ENCODE measurements at regions not wholly inside any gene's neighbourhood (a gene's known extent, or its start where the extent isn't known, plus 50 kb on each side); places are given as distances from the start of the nearest gene placed in this dataset.

DNA sequence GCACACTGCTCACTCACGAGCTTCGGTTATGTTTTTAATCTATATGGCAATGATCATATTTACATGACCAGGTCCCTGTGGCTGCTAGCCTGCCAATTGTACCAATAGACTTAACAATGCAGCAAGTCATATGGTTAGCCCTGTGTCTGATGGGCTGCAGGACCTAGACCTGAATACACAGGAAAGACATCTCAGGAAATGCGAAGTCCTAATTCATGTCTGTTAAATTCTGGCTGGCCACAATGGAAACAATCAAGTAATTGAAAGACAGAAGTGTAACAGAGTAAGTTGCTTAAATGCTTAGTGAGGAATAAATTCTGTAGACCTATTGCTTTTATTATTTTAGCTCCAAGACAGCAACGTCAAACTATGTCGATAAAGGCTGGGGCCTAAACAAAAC is 112.4 kb upstream of the FZD8 start:
- Histone ChIP-seq H3K36me3 (ENCODE audit: insufficient read depth, insufficient read length, low read length) (no peaks in the 10 kb centered on the region), H3K4me1 (ENCODE audit: insufficient read depth, insufficient read length) (no peaks in the 10 kb centered on the region), H3K9ac (ENCODE audit: insufficient read length, low read depth) (no peak overlapping the region), H3K9me3 (ENCODE audit: insufficient read depth, low read length) (no peaks in the 10 kb centered on the region; the same call in none of the 2 replicates), H3K27me3 (ENCODE audit: insufficient read depth, insufficient read length) (no peaks in the 10 kb centered on the region), H3K4me3 (ENCODE audit: insufficient read length, low read depth) (no peak overlapping the region)
- no peak for DNase-seq (ENCODE audit: low read depth, low spot score)
- TF ChIP-seq SUZ12 (IDR thresholded peaks at IDR 0.05; ENCODE audit: extremely low read depth, insufficient read depth, insufficient read length), result no peak
- no peak for TF ChIP-seq YY1 (IDR thresholded peaks at IDR 0.05; ENCODE audit: insufficient read depth, insufficient read length)
- no peak for TF ChIP-seq ZNF274 (IDR thresholded peaks at IDR 0.05; ENCODE audit: low read depth, low read length)

DNA sequence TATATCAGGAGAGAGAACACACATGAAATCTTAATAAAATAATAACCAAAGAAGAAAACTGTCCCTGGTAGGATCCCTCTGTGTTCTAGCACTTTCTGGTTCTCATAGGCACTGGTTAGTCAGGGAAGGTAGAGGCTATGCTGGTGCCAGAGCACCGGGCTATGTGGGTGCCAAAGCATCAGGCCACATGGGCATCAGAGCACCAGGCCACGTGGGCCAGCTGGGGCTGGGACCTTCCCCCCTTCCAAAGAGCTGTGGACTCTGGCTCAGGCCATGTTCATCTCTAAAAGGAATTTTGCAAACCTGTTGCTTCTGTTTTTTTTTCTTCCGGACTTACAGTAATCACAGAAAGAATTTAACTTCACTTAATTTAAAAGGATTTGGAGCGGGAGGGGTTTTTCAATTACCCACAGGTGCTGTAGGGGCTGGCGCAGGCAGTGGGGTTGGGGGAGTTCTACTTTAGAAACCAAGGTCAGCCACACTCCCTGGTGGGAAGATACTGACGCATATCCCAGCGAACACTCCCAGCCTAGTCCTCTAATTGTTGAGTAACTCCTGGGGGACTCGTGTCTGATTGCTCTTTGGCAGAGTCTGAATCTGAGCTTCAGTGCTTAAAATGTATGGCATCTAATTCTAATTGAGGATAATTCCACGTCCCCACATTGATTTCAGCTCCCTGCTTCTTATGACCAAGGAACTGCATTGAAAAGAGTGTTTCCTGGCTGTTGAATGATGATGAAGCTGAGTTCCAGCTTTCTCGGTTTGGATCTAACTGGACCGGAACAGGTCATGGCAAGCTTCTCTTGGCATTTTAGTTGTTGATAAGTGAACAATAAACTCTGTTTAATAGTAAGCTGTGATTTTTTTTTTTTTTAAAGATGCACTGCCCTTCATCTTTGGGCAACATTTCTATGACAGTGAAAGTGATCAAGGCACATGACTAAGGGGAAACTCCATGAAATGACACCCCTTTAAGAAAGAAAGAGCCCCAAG is 110.7 kb upstream of the FZD8 start:
- Histone ChIP-seq H3K9ac (ENCODE audit: insufficient read length, low read depth) (no peak overlapping the region), H3K4me1 (ENCODE audit: insufficient read depth, insufficient read length) (no peaks in the 10 kb centered on the region), H3K27me3 (ENCODE audit: insufficient read depth, insufficient read length) (no peaks in the 10 kb centered on the region), H3K9me3 (ENCODE audit: insufficient read depth, low read length) (no peaks in the 10 kb centered on the region), H3K36me3 (ENCODE audit: insufficient read depth, insufficient read length, low read length) (no peaks in the 10 kb centered on the region), H3K4me3 (ENCODE audit: insufficient read length, low read depth) (no peak overlapping the region)
- DNase-seq (ENCODE audit: low read depth, low spot score), result no peak
- TF ChIP-seq YY1 (IDR thresholded peaks at IDR 0.05; ENCODE audit: insufficient read depth, insufficient read length) (no peak), SUZ12 (IDR thresholded peaks at IDR 0.05; ENCODE audit: extremely low read depth, insufficient read depth, insufficient read length) (no peak), ZNF274 (IDR thresholded peaks at IDR 0.05; ENCODE audit: low read depth, low read length) (no peak)

- no peaks in the 10 kb centered on the region for H3K4me1 ChIP-seq (ENCODE audit: insufficient read depth, insufficient read length)
- H3K9me3 ChIP-seq (ENCODE audit: insufficient read depth, low read length), result no peaks in the 10 kb centered on the region
- H3K36me3 ChIP-seq (ENCODE audit: insufficient read depth, insufficient read length, low read length), result no peaks in the 10 kb centered on the region
- H3K4me3 ChIP-seq (ENCODE audit: insufficient read length, low read depth), result no peak overlapping the region
- no peak for DNase-seq (ENCODE audit: low read depth, low spot score)
- H3K9ac ChIP-seq (ENCODE audit: insufficient read length, low read depth), result no peak overlapping the region
- TF ChIP-seq SUZ12 (IDR thresholded peaks at IDR 0.05; ENCODE audit: extremely low read depth, insufficient read depth, insufficient read length), result no peak
- no peak for TF ChIP-seq ZNF274 (IDR thresholded peaks at IDR 0.05; ENCODE audit: low read depth, low read length)
- TF ChIP-seq YY1 (IDR thresholded peaks at IDR 0.05; ENCODE audit: insufficient read depth, insufficient read length), result no peak
- no peaks in the 10 kb centered on the region for H3K27me3 ChIP-seq (ENCODE audit: insufficient read depth, insufficient read length)
Observed at GRCh38 chr10:35751347-35751746, 109.3 kb upstream of the FZD8 start.

- no peak for TF ChIP-seq ZNF274 (IDR thresholded peaks at IDR 0.05; ENCODE audit: low read depth, low read length)
- no peak for TF ChIP-seq SUZ12 (IDR thresholded peaks at IDR 0.05; ENCODE audit: extremely low read depth, insufficient read depth, insufficient read length)
- no peak for TF ChIP-seq YY1 (IDR thresholded peaks at IDR 0.05; ENCODE audit: insufficient read depth, insufficient read length)
Observed at GRCh38 chr10:35749230-35749629, 107.1 kb upstream of the FZD8 start.

GRCh38 chr10:35745617-35746403 is 103.7 kb upstream of the FZD8 start:
- H3K9me3 ChIP-seq (ENCODE audit: insufficient read depth, low read length), result no peaks in the 10 kb centered on the region
- H3K36me3 ChIP-seq (ENCODE audit: insufficient read depth, insufficient read length, low read length), result no peaks in the 10 kb centered on the region
- H3K4me3 ChIP-seq (ENCODE audit: insufficient read length, low read depth), result no peak overlapping the region
- H3K27me3 ChIP-seq (ENCODE audit: insufficient read depth, insufficient read length), result no peaks in the 10 kb centered on the region
- TF ChIP-seq SUZ12 (IDR thresholded peaks at IDR 0.05; ENCODE audit: extremely low read depth, insufficient read depth, insufficient read length) (no peak), YY1 (IDR thresholded peaks at IDR 0.05; ENCODE audit: insufficient read depth, insufficient read length) (no peak), ZNF274 (IDR thresholded peaks at IDR 0.05; ENCODE audit: low read depth, low read length) (no peak)
- no peak for DNase-seq (ENCODE audit: low read depth, low spot score)
- H3K4me1 ChIP-seq (ENCODE audit: insufficient read depth, insufficient read length), result no peaks in the 10 kb centered on the region
- no peak overlapping the region for H3K9ac ChIP-seq (ENCODE audit: insufficient read length, low read depth)

More at GRCh38 chr10:35749230-35749629, 107.1 kb upstream of the FZD8 start:
- no peak overlapping the region for H3K4me3 ChIP-seq (ENCODE audit: insufficient read length, low read depth)
- no peaks in the 10 kb centered on the region for H3K27me3 ChIP-seq (ENCODE audit: insufficient read depth, insufficient read length)
- no peak overlapping the region for H3K9ac ChIP-seq (ENCODE audit: insufficient read length, low read depth)
- H3K9me3 ChIP-seq (ENCODE audit: insufficient read depth, low read length), result no peaks in the 10 kb centered on the region
- H3K4me1 ChIP-seq (ENCODE audit: insufficient read depth, insufficient read length), result no peaks in the 10 kb centered on the region
- DNase-seq (ENCODE audit: low read depth, low spot score), result no peak
- H3K36me3 ChIP-seq (ENCODE audit: insufficient read depth, insufficient read length, low read length), result no peaks in the 10 kb centered on the region

DNA sequence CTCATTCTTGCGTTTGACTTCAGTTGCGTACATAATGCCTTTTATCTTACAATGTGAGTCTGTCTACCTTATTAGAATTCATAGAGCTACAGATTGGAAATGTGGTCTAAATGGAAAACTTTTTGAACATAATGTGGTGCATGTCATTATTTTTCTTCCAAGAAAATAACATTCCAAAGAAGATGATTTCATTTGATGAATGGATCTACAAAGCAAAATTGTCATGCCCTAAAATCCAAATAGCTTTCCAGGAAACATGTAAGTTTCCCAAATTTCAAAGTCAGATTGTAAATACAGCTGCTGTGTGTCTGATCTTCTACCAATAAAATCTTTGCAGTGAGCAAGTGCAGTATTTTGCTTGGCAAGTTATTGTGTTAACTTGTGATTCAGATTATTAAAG is 101.8 kb upstream of the FZD8 start:
- Histone ChIP-seq H3K9ac (ENCODE audit: insufficient read length, low read depth) (no peak overlapping the region), H3K9me3 (ENCODE audit: insufficient read depth, low read length) (no peaks in the 10 kb centered on the region), H3K4me3 (ENCODE audit: insufficient read length, low read depth) (no peak overlapping the region), H3K36me3 (ENCODE audit: insufficient read depth, insufficient read length, low read length) (no peaks in the 10 kb centered on the region), H3K27me3 (ENCODE audit: insufficient read depth, insufficient read length) (no peaks in the 10 kb centered on the region), H3K4me1 (ENCODE audit: insufficient read depth, insufficient read length) (no peaks in the 10 kb centered on the region)
- DNase-seq (ENCODE audit: low read depth, low spot score), result no peak
- TF ChIP-seq YY1 (IDR thresholded peaks at IDR 0.05; ENCODE audit: insufficient read depth, insufficient read length), result no peak
- TF ChIP-seq SUZ12 (IDR thresholded peaks at IDR 0.05; ENCODE audit: extremely low read depth, insufficient read depth, insufficient read length), result no peak

- Histone ChIP-seq H3K9ac (ENCODE audit: insufficient read length, low read depth) (no peak overlapping the region), H3K36me3 (ENCODE audit: insufficient read depth, insufficient read length, low read length) (no peaks in the 10 kb centered on the region), H3K27me3 (ENCODE audit: insufficient read depth, insufficient read length) (no peaks in the 10 kb centered on the region), H3K9me3 (ENCODE audit: insufficient read depth, low read length) (no peaks in the 10 kb centered on the region), H3K4me3 (ENCODE audit: insufficient read length, low read depth) (no peak overlapping the region), H3K4me1 (ENCODE audit: insufficient read depth, insufficient read length) (no peaks in the 10 kb centered on the region)
- no peak for TF ChIP-seq YY1 (IDR thresholded peaks at IDR 0.05; ENCODE audit: insufficient read depth, insufficient read length)
- no peak for DNase-seq (ENCODE audit: low read depth, low spot score)
Observed at GRCh38 chr10:35743351-35743750, 101.3 kb upstream of the FZD8 start.

Measured in NT2/D1 (cell line).